Activated T-cell treated with anti-CD3 and anti-CD28 coated beads, Interleukin-2, amount 50 U/mL, for 24 hours (primary cell): ENCODE measurements at regions not wholly inside any gene's neighbourhood (a gene's known extent, or its start where the extent isn't known, plus 50 kb on each side); places are given as distances from the start of the nearest gene placed in this dataset.
"Not testable (repeated sequence)": the region's sequence is repeated elsewhere in the genome, so short reads cannot be mapped to it uniquely, and the experiment has no call there.

ENCODE experiments used
- DNase-seq: peaks from one replicate; pipeline ENCODE4 v3.0.0-alpha.2; 2020
- H3K27ac Mint-ChIP-seq: 2 replicates; pipeline ENCODE4 v1.8.0; 2020; ENCODE audit warnings: mild to moderate bottlenecking, mixed read lengths
- H3K27me3 Mint-ChIP-seq: 2 replicates; pipeline ENCODE4 v1.8.0; 2020; ENCODE audit warnings: mixed read lengths
- H3K36me3 Mint-ChIP-seq: 2 replicates; pipeline ENCODE4 v1.8.0; 2020; ENCODE audit warnings: low read depth, mixed read lengths
- H3K4me1 Mint-ChIP-seq: 2 replicates; pipeline ENCODE4 v1.8.0; 2020; ENCODE audit warnings: low read depth, mixed read lengths
- H3K4me3 Mint-ChIP-seq: 2 replicates; pipeline ENCODE4 v1.8.0; 2020; ENCODE audit warnings: mild to moderate bottlenecking, moderate library complexity, mixed read lengths
- H3K9me3 Mint-ChIP-seq: 2 replicates; pipeline ENCODE4 v1.8.0; 2020; ENCODE audit warnings: mixed read lengths

GRCh38 chr1:125122579-125122978, 3937.8 kb downstream of the SRGAP2C start:
- not testable (repeated sequence) for H3K36me3 Mint-ChIP-seq, H3K27ac Mint-ChIP-seq, DNase-seq, H3K27me3 Mint-ChIP-seq, H3K4me1 Mint-ChIP-seq, H3K4me3 Mint-ChIP-seq
- H3K9me3 Mint-ChIP-seq = peaks cover 27% of the 10 kb centered on the region
